ENCODE measurements at regions not wholly inside any gene's neighbourhood (a gene's known extent, or its start where the extent isn't known, plus 50 kb on each side); places are given as distances from the start of the nearest gene placed in this dataset.

- TF ChIP-seq SIN3A (IDR thresholded peaks at IDR 0.05; ENCODE audit: borderline replicate concordance, insufficient read depth, low read length) = no peak
- TF ChIP-seq FOXP2 (optimal IDR thresholded peaks at IDR 0.05; ENCODE audit: borderline replicate concordance, extremely low read depth, extremely low read length, insufficient read depth) = no peak
- TF ChIP-seq REST (IDR thresholded peaks at IDR 0.05; ENCODE audit: insufficient read depth in 1 of 2, low read depth in 2 of 2, low read length in 2 of 2) = no peak
- no peak for TF ChIP-seq TAF1 (IDR thresholded peaks at IDR 0.05; ENCODE audit: borderline replicate concordance, insufficient read depth, low read length)
- no peak for TF ChIP-seq POLR2AphosphoS5 (IDR thresholded peaks at IDR 0.05; ENCODE audit: low read depth, low read length)
Measured at GRCh38 chr5:98643569-98643968, 129.9 kb upstream of the RGMB start.

- TF ChIP-seq POLR2AphosphoS5 (IDR thresholded peaks at IDR 0.05; ENCODE audit: low read depth, low read length) (no peak), SIN3A (IDR thresholded peaks at IDR 0.05; ENCODE audit: borderline replicate concordance, insufficient read depth, low read length) (no peak), REST (IDR thresholded peaks at IDR 0.05; ENCODE audit: insufficient read depth in 1 of 2, low read depth in 2 of 2, low read length in 2 of 2) (no peak), FOXP2 (optimal IDR thresholded peaks at IDR 0.05; ENCODE audit: borderline replicate concordance, extremely low read depth, extremely low read length, insufficient read depth) (no peak), TAF1 (IDR thresholded peaks at IDR 0.05; ENCODE audit: borderline replicate concordance, insufficient read depth, low read length) (no peak)
Measured at GRCh38 chr5:98651715-98652114, 121.7 kb upstream of the RGMB start.

- no peak for TF ChIP-seq FOXP2 (optimal IDR thresholded peaks at IDR 0.05; ENCODE audit: borderline replicate concordance, extremely low read depth, extremely low read length, insufficient read depth)
- TF ChIP-seq POLR2AphosphoS5 (IDR thresholded peaks at IDR 0.05; ENCODE audit: low read depth, low read length) = no peak
- TF ChIP-seq SIN3A (IDR thresholded peaks at IDR 0.05; ENCODE audit: borderline replicate concordance, insufficient read depth, low read length) = no peak
- TF ChIP-seq TAF1 (IDR thresholded peaks at IDR 0.05; ENCODE audit: borderline replicate concordance, insufficient read depth, low read length) = no peak
- no peak for TF ChIP-seq REST (IDR thresholded peaks at IDR 0.05; ENCODE audit: insufficient read depth in 1 of 2, low read depth in 2 of 2, low read length in 2 of 2)
Measured at GRCh38 chr5:98656125-98656795, 117.2 kb upstream of the RGMB start.

GRCh38 chr5:98656796-98657195, 116.7 kb upstream of the RGMB start:
- TF ChIP-seq POLR2AphosphoS5 (IDR thresholded peaks at IDR 0.05; ENCODE audit: low read depth, low read length) (no peak), SIN3A (IDR thresholded peaks at IDR 0.05; ENCODE audit: borderline replicate concordance, insufficient read depth, low read length) (no peak), REST (IDR thresholded peaks at IDR 0.05; ENCODE audit: insufficient read depth in 1 of 2, low read depth in 2 of 2, low read length in 2 of 2) (no peak), FOXP2 (optimal IDR thresholded peaks at IDR 0.05; ENCODE audit: borderline replicate concordance, extremely low read depth, extremely low read length, insufficient read depth) (no peak), TAF1 (IDR thresholded peaks at IDR 0.05; ENCODE audit: borderline replicate concordance, insufficient read depth, low read length) (no peak)
